MCF 10A (cell line): ENCODE measurements at regions not wholly inside any gene's neighbourhood (a gene's known extent, or its start where the extent isn't known, plus 50 kb on each side); places are given as distances from the start of the nearest gene placed in this dataset.

Source experiments
- BruUV-seq: library from RNA; stranded (reverse); fragments of 400-500 nt; replicated peaks from 2 replicates; lab custom pipeline; 2021; lab: Mats Ljungman, UMichigan
- CTCF ChIA-PET: fragments of 300-600 bp; sonication (Branson Sonifier 250); formaldehyde crosslinking; extraction: SDS; loops from one replicate; lab custom pipeline; 2021; ENCODE audit warnings: antibody characterized with exemption, inconsistent platforms; lab: Yijun Ruan, JAX
- POLR2A ChIA-PET: fragments of 300-600, 350-650 bp; sonication (Branson Sonifier 250); formaldehyde crosslinking; extraction: SDS; loops from one replicate; lab custom pipeline; 2020; ENCODE audit warnings: antibody characterized with exemption, inconsistent platforms; lab: Yijun Ruan, JAX
- DNase-seq: peaks from one replicate; pipeline ENCODE4 v3.0.0-alpha.2; 2018; ENCODE audit not compliant: unreplicated experiment
- H3K27ac Mint-ChIP-seq: one replicate; pipeline ENCODE4 v1.8.0; 2022; ENCODE audit warnings: mild to moderate bottlenecking, low read depth, mixed read lengths; ENCODE audit not compliant: unreplicated experiment
- H3K27me3 Mint-ChIP-seq: one replicate; pipeline ENCODE4 v1.8.0; 2022; ENCODE audit warnings: mixed read lengths; ENCODE audit not compliant: insufficient read depth, unreplicated experiment
- H3K36me3 Mint-ChIP-seq: one replicate; pipeline ENCODE4 v1.8.0; 2022; ENCODE audit warnings: mild to moderate bottlenecking, moderate library complexity, mixed read lengths; ENCODE audit not compliant: insufficient read depth, unreplicated experiment
- H3K4me1 Mint-ChIP-seq: one replicate; pipeline ENCODE4 v1.8.0; 2022; ENCODE audit warnings: mixed read lengths; ENCODE audit not compliant: insufficient read depth, unreplicated experiment
- H3K4me3 Mint-ChIP-seq: one replicate; pipeline ENCODE4 v1.8.0; 2022; ENCODE audit warnings: mild to moderate bottlenecking, moderate library complexity, mixed read lengths; ENCODE audit not compliant: unreplicated experiment
- H3K9me3 Mint-ChIP-seq: one replicate; pipeline ENCODE4 v1.8.0; 2022; ENCODE audit warnings: mixed read lengths; ENCODE audit not compliant: unreplicated experiment
- CTCF ChIP-seq: fragments of 200-600 bp; IDR thresholded peaks from one replicate; pipeline ENCODE4 v1.8.0; 2022; ENCODE audit warnings: antibody characterized with exemption, mild to moderate bottlenecking; ENCODE audit not compliant: unreplicated experiment
- intact Hi-C: fragments of 100-400 bp; cut with micrococcal nuclease; formaldehyde crosslinking; loops from 2 replicates; pipeline ENCODE4 v1.14.1; 2022

GRCh38 chr3:59654123-59654479 is 604.3 kb upstream of the CFAP20DC start:
- TF ChIP-seq CTCF, result no peak
- Mint-ChIP-seq H3K9me3 (peaks cover 16% of the 10 kb centered on the region), H3K27me3 (no peaks in the 10 kb centered on the region), H3K4me3 (no peak overlapping the region), H3K27ac (peak overlapping the region; percentile 53), H3K4me1 (peaks cover 17% of the 10 kb centered on the region), H3K36me3 (no peaks in the 10 kb centered on the region)
- CTCF ChIA-PET, result interaction anchor here (1.4 kb wide), 1 partner anchor 156 kb away, joined by 3 read pairs; no protein-coding TSS in a partner anchor
- no peak for DNase-seq
- no TSS peak for BruUV-seq
- POLR2A ChIA-PET, result no interaction called here
- intact Hi-C loops, result no loop called here

DNA sequence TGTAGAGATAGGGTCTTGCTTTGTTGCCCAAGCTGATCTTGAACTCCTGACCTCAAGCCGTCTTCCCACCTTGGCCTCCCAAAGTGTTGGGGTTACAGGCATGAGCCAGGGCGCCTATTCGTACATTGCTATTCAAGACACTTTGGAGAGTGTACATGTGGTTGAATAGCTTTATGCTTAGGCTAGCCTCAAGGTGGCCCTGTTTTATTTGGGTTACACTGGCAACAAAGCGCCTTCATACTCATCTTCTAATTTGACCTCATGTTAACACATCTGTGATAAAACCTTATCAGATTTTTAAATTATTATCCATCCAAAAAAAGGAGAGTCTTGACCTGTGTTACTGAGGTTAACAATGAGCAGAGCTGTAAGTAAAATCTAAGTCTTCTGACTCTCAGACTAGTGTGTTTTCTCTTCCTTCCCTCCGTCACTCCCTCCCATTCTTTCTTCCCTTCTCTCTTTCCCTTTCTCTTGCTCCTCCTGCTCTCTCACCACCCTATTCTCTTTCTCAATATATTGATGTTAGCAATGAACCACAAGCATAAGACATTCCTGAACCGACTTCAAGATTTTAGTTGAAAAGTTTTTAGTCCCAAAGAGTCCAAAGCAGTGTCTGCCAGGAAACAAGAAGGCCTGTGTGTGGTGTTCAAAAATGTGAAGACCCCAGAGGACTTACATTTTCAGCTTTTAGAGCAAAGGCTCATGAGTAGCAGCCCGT is 603.7 kb upstream of the CFAP20DC start:
- CTCF ChIA-PET, result interaction anchor here (0.6 to 1.4 kb wide), 4 partner anchors 42 to 157 kb away, joined by 3 to 4 read pairs (median 3); no protein-coding TSS in a partner anchor
- intact Hi-C loops, result no loop called here

DNA sequence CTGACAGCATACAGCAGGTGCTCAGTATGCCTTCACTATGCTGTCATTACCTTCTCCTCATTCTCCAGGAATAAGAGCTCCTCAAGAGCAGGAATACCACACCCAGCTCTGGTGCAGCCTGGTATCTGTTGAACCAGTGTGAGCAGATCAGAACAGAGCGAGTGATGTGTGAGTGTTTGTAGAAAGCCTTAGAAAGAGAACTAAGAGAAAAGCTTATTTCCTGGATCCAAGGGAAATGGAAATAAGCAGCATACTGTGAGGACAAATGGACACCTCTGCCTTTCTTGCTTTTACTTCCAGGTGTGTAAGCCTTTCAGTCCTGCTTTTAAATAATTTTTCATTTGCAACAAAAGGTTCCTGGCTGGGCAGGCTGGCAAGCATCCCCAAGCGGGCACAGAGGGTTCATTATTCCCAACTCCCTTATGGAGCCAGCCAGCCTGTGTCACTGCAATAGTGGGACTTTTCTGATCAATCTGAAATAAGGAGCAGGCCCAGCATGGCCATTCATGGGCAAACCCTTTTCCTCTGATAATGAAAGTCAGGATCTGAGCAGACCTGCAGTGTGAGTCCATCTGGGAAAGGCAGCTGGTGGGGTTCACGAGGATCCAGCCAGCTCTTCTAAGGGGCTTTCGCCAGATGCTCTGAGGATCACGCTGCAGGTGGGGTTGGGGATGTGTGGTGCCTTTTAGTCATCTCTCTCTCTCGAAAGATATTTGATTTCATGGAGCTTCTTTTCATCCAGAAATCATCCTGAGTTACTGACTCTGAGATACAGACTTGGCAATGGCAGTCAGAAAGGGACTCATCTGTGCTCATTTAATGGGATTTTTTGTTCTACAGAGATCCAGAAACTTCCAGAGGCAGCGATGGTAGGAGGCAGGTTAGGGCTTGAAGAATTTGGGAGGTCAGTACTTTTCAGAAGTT is 594.9 kb upstream of the CFAP20DC start:
- Mint-ChIP-seq H3K9me3 (peaks cover 3% of the 10 kb centered on the region), H3K4me3 (no peak overlapping the region), H3K4me1 (peaks cover 8% of the 10 kb centered on the region), H3K27me3 (peaks cover 15% of the 10 kb centered on the region), H3K27ac (no peak overlapping the region), H3K36me3 (no peaks in the 10 kb centered on the region)
- no TSS peak for BruUV-seq
- ChIA-PET POLR2A (no interaction called here), CTCF (interaction anchor here (1.2 kb wide), 1 partner anchor 72 kb away, joined by 3 read pairs; no protein-coding TSS in a partner anchor)
- no peak for TF ChIP-seq CTCF
- intact Hi-C loops, result no loop called here
- no peak for DNase-seq

More for the DNA sequence above, 603.7 kb upstream of the CFAP20DC start:
- H3K4me1 Mint-ChIP-seq, result peaks cover 17% of the 10 kb centered on the region
- BruUV-seq, result no TSS peak
- POLR2A ChIA-PET, result interaction anchor here (0.9 kb wide), 1 partner anchor 14 kb away, joined by 3 read pairs; no protein-coding TSS in a partner anchor
- no peak overlapping the region for H3K4me3 Mint-ChIP-seq
- no peaks in the 10 kb centered on the region for H3K36me3 Mint-ChIP-seq
- no peak for TF ChIP-seq CTCF
- no peak for DNase-seq
- H3K27ac Mint-ChIP-seq, result no peak overlapping the region
- peaks cover 16% of the 10 kb centered on the region for H3K9me3 Mint-ChIP-seq
- no peaks in the 10 kb centered on the region for H3K27me3 Mint-ChIP-seq
